Liver (tissue), 3 donors: ENCODE measurements at regions not wholly inside any gene's neighbourhood (a gene's known extent, or its start where the extent isn't known, plus 50 kb on each side); places are given as distances from the start of the nearest gene placed in this dataset.

Source experiments
- RAD21 ChIP-seq, 2 donors: IDR thresholded peaks; 2 replicates each; pipeline ENCODE4 v1.6.1; 2016; ENCODE audit warnings: antibody characterized with exemption in 2 of 2, mild to moderate bottlenecking in 2 of 2
- TF ChIP-seq, protein P1 (sequence below): fragments of 150-350 bp; IDR thresholded peaks from 2 replicates; pipeline ENCODE4 v1.5.1; 2017; ENCODE audit warnings: improper control_type of control experiment, low read depth, low read length; ENCODE audit not compliant: missing input control
- donor health status: healthy.
- donor health status: healthy.

DNA sequence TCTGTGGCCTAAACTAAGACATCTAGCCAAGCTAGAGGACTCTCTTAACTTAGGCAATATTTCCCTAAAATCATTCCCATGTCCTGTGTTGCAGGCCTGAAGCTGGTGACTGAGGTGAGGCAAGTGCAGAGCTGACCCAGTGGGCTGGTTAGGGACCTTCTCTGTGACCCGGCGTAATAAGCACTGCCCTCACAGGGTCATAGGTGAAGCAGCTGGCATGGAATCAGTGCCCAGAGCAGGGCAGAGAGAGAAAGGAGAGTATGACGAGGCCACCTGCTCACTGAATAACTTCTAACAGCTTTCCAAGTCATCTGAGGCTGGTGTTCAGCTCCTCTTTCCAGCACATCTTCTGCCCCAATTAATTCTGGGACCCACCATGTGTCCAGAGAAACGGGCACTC is 197.0 kb downstream of the ANAPC1 start:
- TF ChIP-seq, protein P1, sequence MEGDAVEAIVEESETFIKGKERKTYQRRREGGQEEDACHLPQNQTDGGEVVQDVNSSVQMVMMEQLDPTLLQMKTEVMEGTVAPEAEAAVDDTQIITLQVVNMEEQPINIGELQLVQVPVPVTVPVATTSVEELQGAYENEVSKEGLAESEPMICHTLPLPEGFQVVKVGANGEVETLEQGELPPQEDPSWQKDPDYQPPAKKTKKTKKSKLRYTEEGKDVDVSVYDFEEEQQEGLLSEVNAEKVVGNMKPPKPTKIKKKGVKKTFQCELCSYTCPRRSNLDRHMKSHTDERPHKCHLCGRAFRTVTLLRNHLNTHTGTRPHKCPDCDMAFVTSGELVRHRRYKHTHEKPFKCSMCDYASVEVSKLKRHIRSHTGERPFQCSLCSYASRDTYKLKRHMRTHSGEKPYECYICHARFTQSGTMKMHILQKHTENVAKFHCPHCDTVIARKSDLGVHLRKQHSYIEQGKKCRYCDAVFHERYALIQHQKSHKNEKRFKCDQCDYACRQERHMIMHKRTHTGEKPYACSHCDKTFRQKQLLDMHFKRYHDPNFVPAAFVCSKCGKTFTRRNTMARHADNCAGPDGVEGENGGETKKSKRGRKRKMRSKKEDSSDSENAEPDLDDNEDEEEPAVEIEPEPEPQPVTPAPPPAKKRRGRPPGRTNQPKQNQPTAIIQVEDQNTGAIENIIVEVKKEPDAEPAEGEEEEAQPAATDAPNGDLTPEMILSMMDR: no peak
- no peak for TF ChIP-seq RAD21 (IDR thresholded peaks at IDR 0.05)
